Hypothalamus (tissue), 51 donors: ENCODE measurements at regions not wholly inside any gene's neighbourhood (a gene's known extent, or its start where the extent isn't known, plus 50 kb on each side); places are given as distances from the start of the nearest gene placed in this dataset.

Experiments used
- DNase-seq, 51 donors: peaks; one replicate each; lab custom pipeline; 2025; lab: John Stamatoyannopoulos, UW

DNA sequence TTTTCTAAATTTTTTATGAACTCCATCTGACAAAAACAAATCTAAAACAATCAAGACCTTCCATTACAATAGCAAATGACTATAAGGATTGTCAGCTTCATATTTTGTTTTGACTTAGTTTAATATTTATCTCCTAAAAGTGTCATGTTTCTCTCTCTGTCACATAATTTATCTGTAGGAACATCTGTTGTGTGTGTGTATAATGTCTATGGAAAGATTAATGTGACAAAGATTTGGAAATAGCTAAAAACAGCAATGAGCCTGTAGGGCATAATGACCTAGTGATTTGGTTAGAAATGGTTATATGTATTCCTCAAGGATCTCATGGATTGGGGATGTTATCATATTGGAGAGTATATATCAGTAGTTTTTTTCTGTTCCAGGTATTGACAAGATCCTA is 69.6 kb upstream of the MDFIC start:
- no peak for DNase-seq

DNA sequence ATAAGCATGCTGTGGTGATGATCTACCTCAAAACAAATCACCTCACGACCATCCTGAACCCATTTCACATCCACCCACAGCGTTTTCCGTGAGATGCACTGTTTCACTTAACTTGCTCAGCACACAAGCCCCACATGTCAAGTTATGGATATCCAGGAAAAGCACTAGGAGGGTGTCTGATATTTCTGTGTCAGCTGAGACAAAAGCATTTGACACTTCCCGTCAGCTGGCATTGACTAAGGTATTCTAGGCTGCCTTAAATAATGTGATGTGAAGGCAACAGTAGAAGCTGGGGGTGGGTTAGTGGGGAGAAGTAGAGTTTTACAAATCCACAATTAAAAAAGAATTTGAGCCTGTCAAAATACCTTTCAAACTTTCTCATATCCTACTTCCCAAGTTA is 68.7 kb upstream of the MDFIC start:
- no peak for DNase-seq

DNA sequence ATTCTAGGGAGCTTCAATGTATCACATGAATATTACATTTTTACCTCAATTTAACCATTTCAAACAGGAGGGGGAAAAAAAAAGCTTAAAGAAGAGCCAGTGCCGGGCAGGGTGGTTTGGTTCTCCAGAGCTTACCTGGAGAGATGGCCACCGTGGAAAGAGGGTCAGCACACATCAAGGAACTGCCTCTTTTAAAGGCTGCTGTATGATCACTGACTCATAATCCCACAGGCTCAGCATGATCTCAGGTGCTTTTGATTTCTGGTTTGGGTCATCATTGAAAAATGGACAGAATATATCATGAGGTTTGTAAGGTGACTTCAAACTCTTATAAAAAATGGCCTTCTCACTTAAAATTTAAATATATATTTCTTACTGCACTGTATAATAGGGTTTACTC is 67.5 kb upstream of the MDFIC start:
- no peak for DNase-seq

DNA sequence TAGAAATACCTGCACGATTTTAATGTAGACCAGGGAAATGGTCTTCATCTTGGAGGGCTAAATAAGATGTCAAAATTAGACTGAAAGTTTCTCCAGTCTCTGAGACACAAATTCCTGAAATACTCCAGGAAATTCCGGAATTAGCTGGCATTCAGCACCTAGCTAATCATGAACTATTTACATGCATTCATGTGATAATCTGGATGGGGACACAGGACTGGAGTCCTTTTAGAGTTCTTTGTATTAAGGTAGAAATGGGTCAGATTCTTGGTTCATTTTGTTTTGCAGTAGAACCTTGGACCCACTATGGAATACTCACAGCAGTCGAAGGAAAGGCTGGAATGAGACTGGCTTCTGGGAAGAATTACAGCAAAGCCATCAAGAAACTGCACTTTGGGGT is 65.3 kb upstream of the MDFIC start:
- DNase-seq, result no peak

DNA sequence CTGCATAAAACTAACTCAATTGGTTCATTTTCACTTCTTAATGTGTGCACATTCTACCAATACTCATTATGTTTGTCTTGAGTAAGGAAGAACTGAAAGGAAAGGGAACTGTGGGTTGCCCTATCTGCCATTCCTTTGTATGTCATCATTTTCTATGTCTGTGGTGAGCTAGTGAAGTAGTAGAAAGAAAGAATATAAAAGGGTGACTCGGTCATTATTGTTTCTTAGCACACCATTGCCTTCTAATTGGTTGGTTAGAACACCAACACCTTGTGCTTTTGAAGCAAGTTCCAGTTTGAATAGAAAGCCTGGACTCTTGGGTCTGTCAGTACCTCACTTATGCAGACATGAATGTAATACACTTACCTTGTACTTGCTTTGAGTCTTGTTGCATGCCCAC is 64.3 kb upstream of the MDFIC start:
- DNase-seq, result no peak

DNA sequence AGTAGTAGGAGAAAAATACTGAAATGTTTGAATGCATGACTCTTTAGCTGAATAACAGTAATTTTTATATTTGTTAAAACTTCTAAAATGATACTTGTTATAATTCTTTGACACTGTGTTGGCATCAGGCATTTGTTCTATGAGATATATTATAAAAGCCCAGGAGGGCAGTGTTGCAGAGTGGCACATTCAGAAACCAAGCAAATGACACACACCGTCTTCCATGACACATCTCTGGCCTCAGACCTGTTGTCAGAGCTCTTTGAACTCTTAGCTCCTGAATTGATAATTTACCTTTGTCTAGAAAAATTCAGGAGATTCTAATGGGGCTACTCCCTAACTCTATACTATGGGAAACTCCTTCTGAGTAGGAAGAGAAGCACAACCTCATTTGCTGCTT is 62.4 kb upstream of the MDFIC start:
- DNase-seq, result no peak

DNA sequence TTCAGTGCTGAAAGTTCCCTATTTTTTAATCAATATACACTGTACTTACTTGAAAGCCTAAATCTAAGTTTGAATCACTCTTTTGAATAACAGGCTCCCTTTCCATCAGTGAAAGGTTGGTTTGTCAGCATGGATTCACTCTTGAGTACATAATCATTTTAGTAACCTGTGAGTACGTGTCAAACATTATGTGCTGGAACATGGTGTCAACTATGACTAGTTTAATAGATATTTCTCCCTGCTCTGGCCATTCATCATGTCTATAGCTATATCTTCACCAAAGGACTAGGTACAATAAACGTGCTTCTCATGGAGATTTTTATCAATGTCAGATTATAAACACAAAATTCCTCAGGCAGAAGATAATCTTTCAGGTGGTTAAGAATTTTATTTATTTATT is 61.7 kb upstream of the MDFIC start:
- DNase-seq, result no peak

DNA sequence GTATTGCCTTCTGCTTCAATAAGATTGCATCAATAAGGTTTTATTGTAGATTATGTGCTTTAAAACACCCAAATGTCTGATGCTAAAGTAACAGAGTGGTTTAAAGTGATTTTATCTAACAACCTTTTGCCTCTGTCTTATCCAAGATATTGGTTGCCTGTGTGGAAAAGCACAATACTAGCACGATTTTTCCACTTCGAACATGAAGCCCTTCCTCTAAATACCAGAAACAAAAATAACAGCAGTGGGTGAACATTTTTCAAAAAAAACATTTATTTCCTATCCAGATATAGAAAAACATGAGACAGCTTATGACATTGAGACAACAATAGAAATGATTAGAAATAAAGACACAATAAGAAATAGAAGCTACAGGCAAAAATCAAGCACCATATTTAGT is 59.5 kb upstream of the MDFIC start:
- DNase-seq, result no peak

DNA sequence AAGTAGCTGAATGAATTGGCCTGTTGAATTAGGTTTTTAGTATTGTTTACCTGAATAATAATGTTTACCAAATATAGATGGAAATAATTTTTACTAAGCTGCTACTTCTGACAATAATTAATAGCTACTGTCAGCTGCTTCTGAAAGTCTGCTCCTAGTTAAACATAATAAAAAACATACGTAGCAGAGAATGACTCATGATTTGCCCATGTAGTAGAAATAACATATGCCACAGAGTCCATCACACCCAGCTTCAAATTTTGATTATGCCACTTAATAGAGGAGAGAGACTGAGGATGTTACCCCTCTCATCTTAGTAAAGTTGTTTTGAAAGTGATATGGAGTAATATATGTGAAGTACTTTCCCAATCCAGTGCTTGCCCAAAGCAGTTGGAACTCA is 57.6 kb upstream of the MDFIC start:
- no peak for DNase-seq

DNA sequence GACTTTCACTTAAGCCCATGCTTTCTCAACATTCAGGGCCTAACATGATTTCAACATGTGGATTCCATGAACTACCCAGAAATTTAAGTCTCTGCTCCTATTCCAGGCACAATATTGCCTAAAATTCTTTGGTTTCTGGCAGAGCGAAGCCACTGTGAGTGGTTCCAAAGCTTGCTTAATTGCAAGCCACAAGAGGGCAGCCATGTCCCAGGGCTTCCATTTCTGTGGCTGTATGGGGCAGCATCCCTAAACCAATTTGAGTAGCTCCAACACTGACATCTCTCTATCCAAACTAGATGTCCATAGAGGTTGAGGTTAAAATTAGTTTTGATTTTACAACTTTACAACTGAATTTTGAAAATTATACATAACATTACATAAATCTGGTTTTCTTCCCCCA is 56.3 kb upstream of the MDFIC start:
- DNase-seq, result peak in 8 of 51 donors; percentile 1 to 8 (median 2)
